Neuron (in vitro differentiated cells): ENCODE measurements at regions not wholly inside any gene's neighbourhood (a gene's known extent, or its start where the extent isn't known, plus 50 kb on each side); places are given as distances from the start of the nearest gene placed in this dataset.
"Not testable (repeated sequence)": the region's sequence is repeated elsewhere in the genome, so short reads cannot be mapped to it uniquely, and the experiment has no call there.

Source experiments
- H2AFZ ChIP-seq: one replicate; pipeline ENCODE4 v1.6.1; 2013; ENCODE audit warnings: low read depth, mild to moderate bottlenecking, inconsistent platforms, low read length, moderate library complexity
- H3K27me3 ChIP-seq: one replicate; pipeline ENCODE4 v1.6.1; 2013; ENCODE audit warnings: low read length; ENCODE audit not compliant: insufficient read depth
- H3K36me3 ChIP-seq: one replicate; pipeline ENCODE4 v1.6.1; 2013; ENCODE audit warnings: low read length; ENCODE audit not compliant: insufficient read depth
- H3K4me1 ChIP-seq: one replicate; pipeline ENCODE4 v1.6.1; 2013; ENCODE audit warnings: low read length; ENCODE audit not compliant: insufficient read depth
- H3K4me3 ChIP-seq: 2 replicates; pipeline ENCODE4 v1.5.1; 2013; ENCODE audit warnings: mild to moderate bottlenecking, low read length, moderate library complexity
- H3K9me3 ChIP-seq: one replicate; pipeline ENCODE4 v1.6.1; 2013; ENCODE audit warnings: low read length

GRCh38 chr2:144643537-144644336 is 123.8 kb upstream of the ZEB2 start:
- Histone ChIP-seq H3K4me1 (no peaks in the 10 kb centered on the region), H3K4me3 (no peak overlapping the region), H2AFZ (no peak overlapping the region), H3K9me3 (no peaks in the 10 kb centered on the region), H3K36me3 (no peaks in the 10 kb centered on the region), H3K27me3 (no peaks in the 10 kb centered on the region)

- H3K4me1 ChIP-seq, result no peaks in the 10 kb centered on the region
- H3K9me3 ChIP-seq, result no peaks in the 10 kb centered on the region
- no peak overlapping the region for H3K4me3 ChIP-seq
- no peak overlapping the region for H2AFZ ChIP-seq
- no peaks in the 10 kb centered on the region for H3K27me3 ChIP-seq
- H3K36me3 ChIP-seq, result no peaks in the 10 kb centered on the region
Observed at GRCh38 chr2:144642856-144643255, 122.9 kb upstream of the ZEB2 start.

GRCh38 chr2:144642131-144642530 is 122.2 kb upstream of the ZEB2 start:
- no peaks in the 10 kb centered on the region for H3K4me1 ChIP-seq
- H3K4me3 ChIP-seq, result no peak overlapping the region
- no peaks in the 10 kb centered on the region for H3K36me3 ChIP-seq
- H3K9me3 ChIP-seq, result no peaks in the 10 kb centered on the region
- no peak overlapping the region for H2AFZ ChIP-seq
- no peaks in the 10 kb centered on the region for H3K27me3 ChIP-seq

- not testable (repeated sequence) for H2AFZ ChIP-seq, H3K4me3 ChIP-seq, H3K9me3 ChIP-seq, H3K27me3 ChIP-seq, H3K36me3 ChIP-seq, H3K4me1 ChIP-seq
Observed at GRCh38 chr2:144638250-144638649, 118.3 kb upstream of the ZEB2 start.

GRCh38 chr2:144636860-144637259 is 116.9 kb upstream of the ZEB2 start:
- not testable (repeated sequence) for H3K27me3 ChIP-seq, H3K36me3 ChIP-seq, H2AFZ ChIP-seq, H3K4me3 ChIP-seq, H3K9me3 ChIP-seq, H3K4me1 ChIP-seq

GRCh38 chr2:144632809-144633208 is 112.9 kb upstream of the ZEB2 start:
- no peaks in the 10 kb centered on the region for H3K4me1 ChIP-seq
- H2AFZ ChIP-seq, result no peak overlapping the region
- no peaks in the 10 kb centered on the region for H3K27me3 ChIP-seq
- H3K36me3 ChIP-seq, result no peaks in the 10 kb centered on the region
- no peak overlapping the region for H3K4me3 ChIP-seq
- H3K9me3 ChIP-seq, result no peaks in the 10 kb centered on the region

GRCh38 chr2:144631636-144632035 is 111.7 kb upstream of the ZEB2 start:
- Histone ChIP-seq H3K4me1 (no peaks in the 10 kb centered on the region), H3K9me3 (no peaks in the 10 kb centered on the region), H3K36me3 (no peaks in the 10 kb centered on the region), H3K27me3 (no peaks in the 10 kb centered on the region), H2AFZ (no peak overlapping the region), H3K4me3 (no peak overlapping the region)

GRCh38 chr2:144630459-144631215 is 110.7 kb upstream of the ZEB2 start:
- H3K4me1 ChIP-seq, result no peaks in the 10 kb centered on the region
- H2AFZ ChIP-seq, result no peak overlapping the region
- no peaks in the 10 kb centered on the region for H3K27me3 ChIP-seq
- H3K4me3 ChIP-seq, result no peak overlapping the region
- no peaks in the 10 kb centered on the region for H3K9me3 ChIP-seq
- no peaks in the 10 kb centered on the region for H3K36me3 ChIP-seq

GRCh38 chr2:144629935-144630334 is 110.0 kb upstream of the ZEB2 start:
- H3K36me3 ChIP-seq, result no peaks in the 10 kb centered on the region

GRCh38 chr2:144628566-144628965 is 108.6 kb upstream of the ZEB2 start:
- Histone ChIP-seq H2AFZ (no peak overlapping the region), H3K4me3 (no peak overlapping the region), H3K27me3 (no peaks in the 10 kb centered on the region), H3K36me3 (no peaks in the 10 kb centered on the region), H3K9me3 (no peaks in the 10 kb centered on the region), H3K4me1 (no peaks in the 10 kb centered on the region)

More at GRCh38 chr2:144629935-144630334, 110.0 kb upstream of the ZEB2 start:
- no peaks in the 10 kb centered on the region for H3K9me3 ChIP-seq
- H3K27me3 ChIP-seq, result no peaks in the 10 kb centered on the region
- H2AFZ ChIP-seq, result no peak overlapping the region
- no peak overlapping the region for H3K4me3 ChIP-seq
- H3K4me1 ChIP-seq, result no peaks in the 10 kb centered on the region

GRCh38 chr2:144625626-144626025 is 105.7 kb upstream of the ZEB2 start:
- Histone ChIP-seq H3K36me3 (no peaks in the 10 kb centered on the region), H3K9me3 (no peaks in the 10 kb centered on the region), H3K27me3 (no peaks in the 10 kb centered on the region), H3K4me1 (no peaks in the 10 kb centered on the region), H3K4me3 (no peak overlapping the region), H2AFZ (no peak overlapping the region)

GRCh38 chr2:144625226-144625625 is 105.3 kb upstream of the ZEB2 start:
- H3K4me1 ChIP-seq, result no peaks in the 10 kb centered on the region
- no peaks in the 10 kb centered on the region for H3K9me3 ChIP-seq
- no peak overlapping the region for H2AFZ ChIP-seq
- H3K4me3 ChIP-seq, result no peak overlapping the region
- H3K36me3 ChIP-seq, result no peaks in the 10 kb centered on the region
- H3K27me3 ChIP-seq, result no peaks in the 10 kb centered on the region

- H3K36me3 ChIP-seq, result no peaks in the 10 kb centered on the region
- no peaks in the 10 kb centered on the region for H3K9me3 ChIP-seq
- no peak overlapping the region for H2AFZ ChIP-seq
- H3K4me1 ChIP-seq, result no peaks in the 10 kb centered on the region
- H3K4me3 ChIP-seq, result no peak overlapping the region
- no peaks in the 10 kb centered on the region for H3K27me3 ChIP-seq
Observed at GRCh38 chr2:144624451-144624850, 104.5 kb upstream of the ZEB2 start.
